ENCODE measurements at regions not wholly inside any gene's neighbourhood (a gene's known extent, or its start where the extent isn't known, plus 50 kb on each side); places are given as distances from the start of the nearest gene placed in this dataset.

DNA sequence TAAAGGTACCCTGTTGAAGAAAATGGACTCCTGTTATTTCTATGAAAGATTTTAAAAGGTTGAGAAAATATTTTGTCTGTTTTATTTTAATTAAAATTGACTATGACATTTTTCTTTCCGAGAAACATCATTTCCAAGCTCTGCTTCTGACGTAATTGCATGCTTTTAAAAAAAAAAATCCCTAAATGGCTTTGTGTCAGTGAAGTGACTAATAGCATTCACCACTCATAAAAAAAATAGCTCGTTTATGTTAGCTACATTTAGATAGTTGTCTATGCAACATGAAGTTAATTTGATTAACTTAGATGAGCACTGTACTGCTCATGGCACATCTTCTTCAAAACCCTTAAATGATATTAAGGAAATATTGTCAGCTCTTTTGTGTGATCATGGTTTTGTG lies 105.1 kb upstream of the KLHL13 start:
- TF ChIP-seq, protein P1, sequence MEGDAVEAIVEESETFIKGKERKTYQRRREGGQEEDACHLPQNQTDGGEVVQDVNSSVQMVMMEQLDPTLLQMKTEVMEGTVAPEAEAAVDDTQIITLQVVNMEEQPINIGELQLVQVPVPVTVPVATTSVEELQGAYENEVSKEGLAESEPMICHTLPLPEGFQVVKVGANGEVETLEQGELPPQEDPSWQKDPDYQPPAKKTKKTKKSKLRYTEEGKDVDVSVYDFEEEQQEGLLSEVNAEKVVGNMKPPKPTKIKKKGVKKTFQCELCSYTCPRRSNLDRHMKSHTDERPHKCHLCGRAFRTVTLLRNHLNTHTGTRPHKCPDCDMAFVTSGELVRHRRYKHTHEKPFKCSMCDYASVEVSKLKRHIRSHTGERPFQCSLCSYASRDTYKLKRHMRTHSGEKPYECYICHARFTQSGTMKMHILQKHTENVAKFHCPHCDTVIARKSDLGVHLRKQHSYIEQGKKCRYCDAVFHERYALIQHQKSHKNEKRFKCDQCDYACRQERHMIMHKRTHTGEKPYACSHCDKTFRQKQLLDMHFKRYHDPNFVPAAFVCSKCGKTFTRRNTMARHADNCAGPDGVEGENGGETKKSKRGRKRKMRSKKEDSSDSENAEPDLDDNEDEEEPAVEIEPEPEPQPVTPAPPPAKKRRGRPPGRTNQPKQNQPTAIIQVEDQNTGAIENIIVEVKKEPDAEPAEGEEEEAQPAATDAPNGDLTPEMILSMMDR (IDR thresholded peaks at IDR 0.05; ENCODE audit: low read length), result no peak
- TF ChIP-seq EZH2 (optimal IDR thresholded peaks at IDR 0.05; ENCODE audit: low read depth, low read length), result no peak
